Erythroblast (primary cell): ENCODE measurements at regions not wholly inside any gene's neighbourhood (a gene's known extent, or its start where the extent isn't known, plus 50 kb on each side); places are given as distances from the start of the nearest gene placed in this dataset.

Experiments
- DNase-seq, 2 experiments: peaks; one replicate each; lab custom pipeline; 2025; lab: John Stamatoyannopoulos, UW
- GATA1 ChIP-seq: IDR thresholded peaks from 2 replicates; pipeline ENCODE4 v1.6.1; 2011; ENCODE audit warnings: low read depth, mild to moderate bottlenecking, control low read depth, low read length, moderate library complexity
- POLR2A ChIP-seq: IDR thresholded peaks from 2 replicates; pipeline ENCODE4 v1.6.1; 2011; ENCODE audit warnings: mild to moderate bottlenecking, low read length

- TF ChIP-seq GATA1 = no peak
- TF ChIP-seq POLR2A = no peak
- DNase-seq = no peak
Observed at GRCh38 chr9:79779901-79780300, 208.1 kb downstream of the TLE4 start.

- no peak for DNase-seq
- TF ChIP-seq POLR2A = no peak
- no peak for TF ChIP-seq GATA1
Observed at GRCh38 chr9:79778581-79778980, 206.8 kb downstream of the TLE4 start.

GRCh38 chr9:79776581-79776980, 204.8 kb downstream of the TLE4 start:
- TF ChIP-seq POLR2A (no peak), GATA1 (no peak)
- no peak for DNase-seq
